ENCODE measurements at regions not wholly inside any gene's neighbourhood (a gene's known extent, or its start where the extent isn't known, plus 50 kb on each side); places are given as distances from the start of the nearest gene placed in this dataset.
A peak's percentile ranks its signal among the peaks of the same experiment; 100 is the strongest.

GRCh38 chr16:8173111-8173644, 417.1 kb downstream of the TMEM114 start:
- Histone ChIP-seq H4K20me1 (ENCODE audit: control insufficient read depth, extremely low read depth, insufficient read depth, low read length) (no peaks in the 10 kb centered on the region), H3K9me3 (ENCODE audit: control insufficient read depth, low read depth, low read length) (no peaks in the 10 kb centered on the region), H3K4me3 (ENCODE audit: control insufficient read depth in 2 of 3, extremely low read depth in 1 of 3, insufficient read depth in 2 of 3, low read depth in 1 of 3, low read length in 3 of 3) (no peak overlapping the region), H3K79me2 (ENCODE audit: control insufficient read depth, insufficient read depth, low read length) (no peaks in the 10 kb centered on the region), H3K4me2 (ENCODE audit: control insufficient read depth, extremely low read depth, insufficient read depth, low read depth, low read length) (no peak overlapping the region), H2AFZ (ENCODE audit: control insufficient read depth, low read length) (no peak overlapping the region), H3K36me3 (ENCODE audit: control insufficient read depth in 2 of 2, extremely low read depth in 1 of 2, insufficient read depth in 2 of 2, low read length in 2 of 2) (no peaks in the 10 kb centered on the region), H3K9me1 (ENCODE audit: control insufficient read depth, extremely low read depth, insufficient read depth, low read length) (no peaks in the 10 kb centered on the region), H3K27ac (ENCODE audit: control insufficient read depth, insufficient read depth, low read length) (no peak overlapping the region), H3K4me1 (ENCODE audit: control insufficient read depth, extremely low read depth, insufficient read depth, low read length) (no peaks in the 10 kb centered on the region), H3K9ac (ENCODE audit: control insufficient read depth, extremely low read depth, insufficient read depth, low read length) (no peak overlapping the region), H3K27me3 (ENCODE audit: control insufficient read depth, extremely low read depth, insufficient read depth, low read length) (no peaks in the 10 kb centered on the region)
- no peak for FAIRE-seq
- TF ChIP-seq, protein P1, sequence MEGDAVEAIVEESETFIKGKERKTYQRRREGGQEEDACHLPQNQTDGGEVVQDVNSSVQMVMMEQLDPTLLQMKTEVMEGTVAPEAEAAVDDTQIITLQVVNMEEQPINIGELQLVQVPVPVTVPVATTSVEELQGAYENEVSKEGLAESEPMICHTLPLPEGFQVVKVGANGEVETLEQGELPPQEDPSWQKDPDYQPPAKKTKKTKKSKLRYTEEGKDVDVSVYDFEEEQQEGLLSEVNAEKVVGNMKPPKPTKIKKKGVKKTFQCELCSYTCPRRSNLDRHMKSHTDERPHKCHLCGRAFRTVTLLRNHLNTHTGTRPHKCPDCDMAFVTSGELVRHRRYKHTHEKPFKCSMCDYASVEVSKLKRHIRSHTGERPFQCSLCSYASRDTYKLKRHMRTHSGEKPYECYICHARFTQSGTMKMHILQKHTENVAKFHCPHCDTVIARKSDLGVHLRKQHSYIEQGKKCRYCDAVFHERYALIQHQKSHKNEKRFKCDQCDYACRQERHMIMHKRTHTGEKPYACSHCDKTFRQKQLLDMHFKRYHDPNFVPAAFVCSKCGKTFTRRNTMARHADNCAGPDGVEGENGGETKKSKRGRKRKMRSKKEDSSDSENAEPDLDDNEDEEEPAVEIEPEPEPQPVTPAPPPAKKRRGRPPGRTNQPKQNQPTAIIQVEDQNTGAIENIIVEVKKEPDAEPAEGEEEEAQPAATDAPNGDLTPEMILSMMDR (optimal IDR thresholded peaks at IDR 0.05 in 1 of 3, IDR thresholded peaks at IDR 0.05 in 1 of 3, conservative IDR thresholded peaks at IDR 0.05 in 1 of 3; ENCODE audit: extremely low read depth in 1 of 3, insufficient read depth in 2 of 3, low read length in 3 of 3) = peak; percentile 64 to 87 (median 66)
- TF ChIP-seq EZH2 (IDR thresholded peaks at IDR 0.05; ENCODE audit: low read length) = no peak
- DNase-seq (ENCODE audit: low read depth, low spot score) = peak; percentile 7
- dilution Hi-C loops (cut with MboI; ENCODE audit: extremely low pct_ligation_motif_present, low sequenced_read_pairs) = no loop called here

DNA sequence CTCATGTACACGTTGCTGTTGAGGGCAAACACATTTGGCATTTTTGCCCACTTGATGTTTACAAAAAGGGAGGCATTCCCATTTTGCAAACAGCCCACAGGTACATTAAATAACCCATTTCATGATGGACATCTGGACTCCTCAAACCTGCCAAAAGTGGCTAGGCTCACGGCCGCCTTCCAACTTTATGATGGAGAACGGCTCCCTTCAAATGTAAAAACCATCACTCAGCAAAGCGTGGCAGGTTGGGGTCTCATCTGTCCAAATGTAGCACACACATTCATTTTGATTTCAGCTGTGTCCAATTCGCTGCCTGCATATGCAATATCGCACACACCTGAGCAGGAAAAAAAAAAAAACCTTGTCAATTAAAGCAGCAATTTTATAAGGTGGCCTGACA, 417.8 kb downstream of the TMEM114 start:
- Histone ChIP-seq H3K9me1 (ENCODE audit: control insufficient read depth, extremely low read depth, insufficient read depth, low read length) (no peaks in the 10 kb centered on the region), H3K79me2 (ENCODE audit: control insufficient read depth, insufficient read depth, low read length) (no peaks in the 10 kb centered on the region), H4K20me1 (ENCODE audit: control insufficient read depth, extremely low read depth, insufficient read depth, low read length) (no peaks in the 10 kb centered on the region), H3K4me1 (ENCODE audit: control insufficient read depth, extremely low read depth, insufficient read depth, low read length) (no peaks in the 10 kb centered on the region), H2AFZ (ENCODE audit: control insufficient read depth, low read length) (no peak overlapping the region), H3K9ac (ENCODE audit: control insufficient read depth, extremely low read depth, insufficient read depth, low read length) (no peak overlapping the region), H3K9me3 (ENCODE audit: control insufficient read depth, low read depth, low read length) (no peaks in the 10 kb centered on the region), H3K4me3 (ENCODE audit: control insufficient read depth in 2 of 3, extremely low read depth in 1 of 3, insufficient read depth in 2 of 3, low read depth in 1 of 3, low read length in 3 of 3) (no peak overlapping the region), H3K4me2 (ENCODE audit: control insufficient read depth, extremely low read depth, insufficient read depth, low read depth, low read length) (no peak overlapping the region), H3K27me3 (ENCODE audit: control insufficient read depth, extremely low read depth, insufficient read depth, low read length) (no peaks in the 10 kb centered on the region), H3K36me3 (ENCODE audit: control insufficient read depth in 2 of 2, extremely low read depth in 1 of 2, insufficient read depth in 2 of 2, low read length in 2 of 2) (no peaks in the 10 kb centered on the region), H3K27ac (ENCODE audit: control insufficient read depth, insufficient read depth, low read length) (no peak overlapping the region)
- FAIRE-seq = no peak
- DNase-seq (ENCODE audit: low read depth, low spot score) = no peak
- TF ChIP-seq, protein P1 (optimal IDR thresholded peaks at IDR 0.05 in 1 of 3, IDR thresholded peaks at IDR 0.05 in 1 of 3, conservative IDR thresholded peaks at IDR 0.05 in 1 of 3; ENCODE audit: extremely low read depth in 1 of 3, insufficient read depth in 2 of 3, low read length in 3 of 3) = no peak
- TF ChIP-seq EZH2 (IDR thresholded peaks at IDR 0.05; ENCODE audit: low read length) = no peak
- dilution Hi-C loops (cut with MboI; ENCODE audit: extremely low pct_ligation_motif_present, low sequenced_read_pairs) = no loop called here
